A673 (cell line): ENCODE measurements at regions not wholly inside any gene's neighbourhood (a gene's known extent, or its start where the extent isn't known, plus 50 kb on each side); places are given as distances from the start of the nearest gene placed in this dataset.

Experiments
- BruUV-seq: library from RNA; stranded (reverse); fragments of 400-500 nt; replicated peaks from 2 replicates; lab custom pipeline; 2021; lab: Mats Ljungman, UMichigan
- CTCF ChIA-PET: fragments of 300-600 bp; sonication (Branson Sonifier 250); formaldehyde crosslinking; loops from one replicate; lab custom pipeline; 2022; ENCODE audit warnings: antibody characterized with exemption; lab: Charles Lee
- POLR2A ChIA-PET: fragments of 300-600 bp; sonication (Branson Sonifier 250); formaldehyde crosslinking; loops from one replicate; lab custom pipeline; 2022; ENCODE audit warnings: antibody characterized with exemption; ENCODE audit not compliant: low non-redundant PET; lab: Charles Lee
- DNase-seq: peaks from one replicate; pipeline ENCODE4 v3.0.0-alpha.2; 2015; ENCODE audit warnings: low spot score
- H3K27ac ChIP-seq: fragments of 200-600 bp; sonication (generic); 2 replicates; pipeline ENCODE4 v1.5.1; 2016; ENCODE audit warnings: mixed run types, low read depth, mild to moderate bottlenecking, mixed read lengths, antibody characterized with exemption, low read length; ENCODE audit not compliant: poor library complexity, severe bottlenecking
- H3K27me3 ChIP-seq: fragments of 200-600 bp; sonication (generic); replicated peaks from 2 replicates; pipeline ENCODE4 v1.6.1; 2017; ENCODE audit warnings: mixed run types, low read depth, mild to moderate bottlenecking, mixed read lengths, antibody characterized with exemption, low read length; ENCODE audit not compliant: insufficient read depth, poor library complexity
- H3K36me3 ChIP-seq: fragments of 200-600 bp; sonication (generic); 2 replicates; pipeline ENCODE4 v1.6.1; 2016; ENCODE audit warnings: mixed run types, mild to moderate bottlenecking, mixed read lengths, antibody characterized with exemption, low read length; ENCODE audit not compliant: insufficient read depth, poor library complexity, severe bottlenecking
- H3K4me1 ChIP-seq: fragments of 200-600 bp; sonication (generic); 2 replicates; pipeline ENCODE4 v1.6.1; 2017; ENCODE audit warnings: mixed run types, mild to moderate bottlenecking, mixed read lengths, antibody characterized with exemption, low read length; ENCODE audit not compliant: insufficient read depth, poor library complexity, severe bottlenecking
- H3K4me3 ChIP-seq: fragments of 200-600 bp; sonication (generic); 2 replicates; pipeline ENCODE4 v1.5.1; 2016; ENCODE audit warnings: low read depth, mixed run types, mild to moderate bottlenecking, mixed read lengths, low read length; ENCODE audit not compliant: poor library complexity, severe bottlenecking
- H3K9me3 ChIP-seq: fragments of 200-600 bp; sonication (generic); 2 replicates; pipeline ENCODE4 v1.6.1; 2016; ENCODE audit warnings: mixed run types, low read depth, mild to moderate bottlenecking, mixed read lengths, antibody characterized with exemption, low read length; ENCODE audit not compliant: poor library complexity, severe bottlenecking
- EZH2 ChIP-seq: fragments of 200-600 bp; sonication (generic); IDR thresholded peaks from 2 replicates; pipeline ENCODE4 v1.6.1; 2017; ENCODE audit warnings: borderline replicate concordance, low read depth, mild to moderate bottlenecking, mixed read lengths, antibody characterized with exemption, low read length; ENCODE audit not compliant: poor library complexity, severe bottlenecking
- intact Hi-C: fragments of 100-400 bp; cut with micrococcal nuclease; formaldehyde crosslinking; loops from one replicate; pipeline ENCODE4 v1.10.0; 2022; ENCODE audit not compliant: unreplicated experiment
- TF ChIP-seq, protein P1 (sequence below): fragments of 300-800, 200-600 bp; sonication (generic); conservative IDR thresholded peaks from 2 replicates; pipeline ENCODE4 v1.5.1; 2017; ENCODE audit warnings: low read depth, mild to moderate bottlenecking, antibody characterized with exemption, low read length, moderate library complexity, mixed read lengths

DNA sequence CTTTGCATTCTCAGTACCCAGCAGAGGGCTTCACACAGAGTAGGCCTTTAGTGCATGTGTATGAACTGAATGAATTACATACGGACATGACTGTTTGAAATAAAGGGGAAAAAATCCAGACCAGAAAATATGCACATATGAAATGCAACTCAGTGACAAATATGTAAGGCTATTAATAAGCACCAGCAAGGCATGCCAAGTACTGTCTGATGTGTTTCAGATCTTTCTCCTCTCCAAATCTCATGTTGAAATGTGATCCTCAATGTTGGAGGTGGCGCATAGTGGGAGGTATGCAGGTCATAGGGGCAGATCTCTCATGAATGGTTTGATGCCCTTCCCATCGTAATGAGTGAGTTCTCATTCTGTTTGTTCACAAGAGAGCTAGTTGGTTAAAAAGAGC is 87.3 kb upstream of the TOMM7 start:
- no TSS peak for BruUV-seq
- H3K9me3 ChIP-seq: no peaks in the 10 kb centered on the region
- H3K4me1 ChIP-seq: no peaks in the 10 kb centered on the region
- intact Hi-C loops: no loop called here
- DNase-seq: no peak
- no peak overlapping the region for H3K27ac ChIP-seq
- H3K36me3 ChIP-seq: no peaks in the 10 kb centered on the region
- CTCF ChIA-PET: no interaction called here
- TF ChIP-seq, protein P1, sequence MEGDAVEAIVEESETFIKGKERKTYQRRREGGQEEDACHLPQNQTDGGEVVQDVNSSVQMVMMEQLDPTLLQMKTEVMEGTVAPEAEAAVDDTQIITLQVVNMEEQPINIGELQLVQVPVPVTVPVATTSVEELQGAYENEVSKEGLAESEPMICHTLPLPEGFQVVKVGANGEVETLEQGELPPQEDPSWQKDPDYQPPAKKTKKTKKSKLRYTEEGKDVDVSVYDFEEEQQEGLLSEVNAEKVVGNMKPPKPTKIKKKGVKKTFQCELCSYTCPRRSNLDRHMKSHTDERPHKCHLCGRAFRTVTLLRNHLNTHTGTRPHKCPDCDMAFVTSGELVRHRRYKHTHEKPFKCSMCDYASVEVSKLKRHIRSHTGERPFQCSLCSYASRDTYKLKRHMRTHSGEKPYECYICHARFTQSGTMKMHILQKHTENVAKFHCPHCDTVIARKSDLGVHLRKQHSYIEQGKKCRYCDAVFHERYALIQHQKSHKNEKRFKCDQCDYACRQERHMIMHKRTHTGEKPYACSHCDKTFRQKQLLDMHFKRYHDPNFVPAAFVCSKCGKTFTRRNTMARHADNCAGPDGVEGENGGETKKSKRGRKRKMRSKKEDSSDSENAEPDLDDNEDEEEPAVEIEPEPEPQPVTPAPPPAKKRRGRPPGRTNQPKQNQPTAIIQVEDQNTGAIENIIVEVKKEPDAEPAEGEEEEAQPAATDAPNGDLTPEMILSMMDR: no peak
- TF ChIP-seq EZH2: no peak
- H3K4me3 ChIP-seq: no peak overlapping the region
- H3K27me3 ChIP-seq: no peaks in the 10 kb centered on the region
- POLR2A ChIA-PET: no interaction called here

DNA sequence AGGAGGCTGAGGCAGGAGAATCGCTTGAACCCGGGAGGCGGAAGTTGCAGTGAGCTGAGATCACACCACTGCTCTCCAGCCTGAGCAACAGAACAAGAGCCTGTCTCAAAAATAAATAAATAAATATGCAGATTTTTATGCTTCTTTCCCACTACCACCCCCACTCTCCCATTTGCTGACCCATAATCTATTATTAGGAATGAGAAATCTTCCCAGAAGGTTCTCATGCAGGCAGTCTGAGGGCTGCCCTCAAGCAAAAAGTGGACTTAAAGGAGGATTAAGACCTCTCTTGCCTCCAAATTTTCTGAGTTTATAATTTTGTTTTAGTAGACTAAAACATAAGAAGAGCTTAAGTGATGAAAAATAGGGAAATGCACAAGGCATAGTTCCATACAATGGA is 85.2 kb upstream of the TOMM7 start:
- TF ChIP-seq, protein P1: no peak
- no peak for TF ChIP-seq EZH2
- Histone ChIP-seq H3K4me1 (no peaks in the 10 kb centered on the region), H3K4me3 (no peak overlapping the region), H3K27ac (no peak overlapping the region), H3K9me3 (no peaks in the 10 kb centered on the region), H3K27me3 (no peaks in the 10 kb centered on the region), H3K36me3 (no peaks in the 10 kb centered on the region)
- POLR2A ChIA-PET: no interaction called here
- BruUV-seq: no TSS peak
- no peak for DNase-seq
- intact Hi-C loops: no loop called here
- CTCF ChIA-PET: no interaction called here

DNA sequence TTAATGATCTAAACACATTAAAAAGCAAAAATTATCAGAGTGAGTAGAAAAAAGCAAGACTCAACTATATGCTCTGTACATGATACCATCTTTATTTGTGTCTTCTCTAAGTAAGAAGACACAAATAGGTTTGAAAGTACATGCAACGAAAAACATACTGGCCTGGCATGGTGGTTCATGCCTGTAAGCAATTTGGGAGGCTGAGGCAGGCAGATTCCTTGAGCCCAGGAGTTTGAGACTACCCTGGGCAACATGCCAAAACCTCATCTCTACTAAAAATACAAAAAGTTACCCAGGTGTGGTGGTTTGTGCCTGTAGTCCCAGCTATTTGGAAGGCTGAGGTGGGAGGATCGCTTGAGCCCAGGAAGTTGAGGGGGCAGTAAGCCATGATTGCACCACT is 78.1 kb upstream of the TOMM7 start:
- H3K36me3 ChIP-seq: no peaks in the 10 kb centered on the region
- no peaks in the 10 kb centered on the region for H3K4me1 ChIP-seq
- intact Hi-C loops: no loop called here
- ChIA-PET CTCF (no interaction called here), POLR2A (no interaction called here)
- no peaks in the 10 kb centered on the region for H3K27me3 ChIP-seq
- no peak overlapping the region for H3K27ac ChIP-seq
- TF ChIP-seq EZH2: no peak
- TF ChIP-seq, protein P1: no peak
- BruUV-seq: no TSS peak
- no peaks in the 10 kb centered on the region for H3K9me3 ChIP-seq
- H3K4me3 ChIP-seq: no peak overlapping the region
- no peak for DNase-seq

DNA sequence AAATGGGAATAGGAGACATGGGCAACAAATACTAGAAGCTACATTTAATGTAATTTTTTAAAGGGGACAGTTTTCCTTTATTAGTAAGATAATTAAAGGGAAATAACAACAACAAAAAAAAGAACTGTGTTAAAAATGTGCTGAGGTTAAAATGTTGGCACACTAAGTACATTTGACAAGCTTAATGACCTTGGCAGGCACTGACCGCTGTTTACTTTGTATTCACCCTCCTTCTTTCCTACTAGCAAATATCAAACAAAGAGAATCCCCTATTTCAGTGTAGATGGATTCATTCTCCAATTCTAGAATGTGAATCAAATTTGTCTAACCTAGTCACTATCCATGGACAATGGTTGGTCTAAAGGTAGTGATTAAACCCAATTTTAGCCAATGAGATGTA is 77.5 kb upstream of the TOMM7 start:
- H3K27ac ChIP-seq: no peak overlapping the region
- CTCF ChIA-PET: no interaction called here
- no peaks in the 10 kb centered on the region for H3K4me1 ChIP-seq
- intact Hi-C loops: no loop called here
- POLR2A ChIA-PET: no interaction called here
- no peak for TF ChIP-seq EZH2
- TF ChIP-seq, protein P1: no peak
- no peaks in the 10 kb centered on the region for H3K36me3 ChIP-seq
- H3K4me3 ChIP-seq: no peak overlapping the region
- H3K27me3 ChIP-seq: no peaks in the 10 kb centered on the region
- H3K9me3 ChIP-seq: no peaks in the 10 kb centered on the region
- BruUV-seq: no TSS peak
- no peak for DNase-seq
